ENCODE measurements at regions not wholly inside any gene's neighbourhood (a gene's known extent, or its start where the extent isn't known, plus 50 kb on each side); places are given as distances from the start of the nearest gene placed in this dataset.

DNA sequence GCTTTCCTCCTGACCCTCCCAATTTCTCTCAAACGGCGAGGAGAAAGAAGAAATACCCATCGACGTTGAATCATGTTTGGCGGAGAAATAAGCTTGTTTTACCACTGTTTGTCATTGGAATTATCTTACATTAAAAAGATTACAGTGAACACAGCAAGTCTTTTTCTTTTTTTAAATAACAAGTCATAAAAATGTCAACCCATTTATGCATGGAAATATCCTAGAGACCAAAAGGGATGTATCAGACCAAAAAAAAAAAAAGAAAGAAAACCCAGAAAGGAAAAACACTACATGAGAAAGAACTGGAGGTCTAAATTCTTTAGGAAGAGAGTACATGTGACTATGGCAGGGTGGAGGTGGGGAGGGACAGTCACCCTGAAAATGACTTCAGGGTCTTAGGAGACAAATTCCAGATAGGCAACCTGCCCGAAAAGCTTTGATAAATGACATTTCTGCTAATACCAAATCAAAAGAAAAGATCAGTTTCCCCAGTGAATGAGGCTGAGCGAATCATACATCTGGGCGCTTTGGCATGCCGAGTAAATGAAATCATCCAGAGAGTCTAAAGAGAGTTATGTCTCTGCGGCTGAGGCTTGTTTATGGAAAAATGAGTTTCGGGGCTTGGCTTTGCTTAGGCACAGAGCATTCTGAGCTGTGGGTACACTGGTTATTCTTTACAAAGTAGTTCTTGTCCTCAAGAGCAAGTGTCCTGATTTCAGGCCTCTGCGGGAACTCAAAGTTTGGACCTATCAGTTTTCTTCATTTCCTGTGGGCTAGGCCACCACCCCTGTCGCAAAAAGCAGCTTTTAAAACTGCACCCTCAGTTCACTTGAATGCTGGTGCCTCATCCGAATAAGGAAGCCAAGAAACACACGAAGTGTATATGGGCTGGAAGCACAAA is 110.1 kb upstream of the TGFBR2 start:
- H3K23me2 ChIP-seq (ENCODE audit: low read depth, low read length) = no peaks in the 10 kb centered on the region
- H2BK15ac ChIP-seq (ENCODE audit: low read length) = no peak overlapping the region
- peaks cover 0 to 5% (median 0%) of the 10 kb centered on the region in 4 experiments; a peak in 1 of 7 replicates for H3K4me1 ChIP-seq (replicated peaks in 1 of 4; ENCODE audit: control insufficient read depth in 3 of 4, insufficient read depth in 4 of 4, low read length in 3 of 4)
- H3K4me2 ChIP-seq (ENCODE audit: insufficient read depth in 1 of 2, low read depth in 2 of 2, low read length in 2 of 2) = no peak overlapping the region
- H2AK5ac ChIP-seq (ENCODE audit: low read depth, low read length) = no peak overlapping the region
- H4K8ac ChIP-seq (ENCODE audit: extremely low read depth, insufficient read depth, low read length) = no peak overlapping the region
- no peak overlapping the region for H2BK20ac ChIP-seq (ENCODE audit: low read length)
- no peak overlapping the region for H3K27ac ChIP-seq (ENCODE audit: low read depth, low read length)
- no peak overlapping the region for H3K4me3 ChIP-seq (ENCODE audit: extremely low read depth in 1 of 4, insufficient read depth in 2 of 4, low read depth in 3 of 4, low read length in 4 of 4)
- H2BK12ac ChIP-seq (ENCODE audit: low read depth, low read length) = no peak overlapping the region; the same call in 1 of the 2 replicates
- H3K27me3 ChIP-seq (replicated peaks in 1 of 4; ENCODE audit: control insufficient read depth in 3 of 4, extremely low read depth in 1 of 4, insufficient read depth in 3 of 4, low read length in 3 of 4) = no peaks in the 10 kb centered on the region
- H3K9ac ChIP-seq (replicated peaks in 1 of 4; ENCODE audit: extremely low read depth in 1 of 4, low read depth in 3 of 4, low read length in 3 of 4) = no peak overlapping the region
- WGBS, 2 experiments (ENCODE audit: extremely low coverage in 1 of 2, insufficient coverage in 1 of 2, insufficient read length in 1 of 2, insufficient replicate concordance in 2 of 2, low coverage in 1 of 2, low lambda C conversion rate in 2 of 2, missing lambda C conversion rate in 1 of 2) = 87% methylated on average over 15 of the region's 15 CpGs; no CpG with 5 or more reads in 1 of the 2 experiments
- H3K36me3 ChIP-seq (ENCODE audit: control insufficient read depth in 2 of 4, insufficient read depth in 4 of 4, low read length in 3 of 4) = no peaks in the 10 kb centered on the region
- H3K23ac ChIP-seq (ENCODE audit: insufficient read length) = no peak overlapping the region
- H2BK120ac ChIP-seq (replicated peaks; ENCODE audit: low read depth, low read length) = no peak overlapping the region
- no peak overlapping the region for H3K18ac ChIP-seq (ENCODE audit: extremely low read depth, low read length)
- no peak overlapping the region for H4K91ac ChIP-seq (replicated peaks; ENCODE audit: insufficient read length, low read length)
- H4K20me1 ChIP-seq (replicated peaks in 1 of 2; ENCODE audit: control insufficient read depth in 1 of 2, insufficient read depth in 2 of 2, low read length in 2 of 2) = no peaks in the 10 kb centered on the region
- no peak overlapping the region for H3K14ac ChIP-seq (ENCODE audit: insufficient read length)
- H2AFZ ChIP-seq (ENCODE audit: low read length) = peak overlapping the region; percentile 71; the same call in 1 of the 2 replicates
- H4K5ac ChIP-seq (ENCODE audit: insufficient read length, low read depth, low read length) = no peak overlapping the region
- no peak overlapping the region for H2BK5ac ChIP-seq (ENCODE audit: low read depth, low read length)
- H3K4ac ChIP-seq (replicated peaks; ENCODE audit: insufficient read length, low read depth, low read length) = no peak overlapping the region
- no peaks in the 10 kb centered on the region for H3K79me2 ChIP-seq (ENCODE audit: control insufficient read depth in 1 of 2, insufficient read depth in 2 of 2, low read length in 2 of 2)
- no peaks in the 10 kb centered on the region for H3K79me1 ChIP-seq (ENCODE audit: low read depth, low read length)
- DNase-seq (ENCODE audit: low read depth in 1 of 2, low spot score in 2 of 2) (no peak), FAIRE-seq (no peak)
- ChIA-PET POLR2A (ENCODE audit: partially characterized antibody) (no interaction called here), CTCF (ENCODE audit: partially characterized antibody) (interaction anchor here (1.8 kb wide), 1 partner anchor 197 kb away, joined by 5 read pairs; no protein-coding TSS in a partner anchor)
- H3K56ac ChIP-seq (replicated peaks; ENCODE audit: insufficient read length, low read depth, low read length) = no peak overlapping the region
- no peaks in the 10 kb centered on the region for H3K9me3 ChIP-seq (ENCODE audit: insufficient read depth in 2 of 2, low read depth in 1 of 2, low read length in 1 of 2)
- TF ChIP-seq SP2 (IDR thresholded peaks at IDR 0.05; ENCODE audit: low read length) (no peak), CBX8 (IDR thresholded peaks at IDR 0.05; ENCODE audit: borderline replicate concordance, low read depth, low read length) (no peak), NRF1 (IDR thresholded peaks at IDR 0.05; ENCODE audit: low read depth, low read length) (no peak), HDAC2 (IDR thresholded peaks at IDR 0.05; ENCODE audit: borderline replicate concordance in 1 of 2, low read depth in 2 of 2, low read length in 2 of 2) (no peak), EGR1 (IDR thresholded peaks at IDR 0.05; ENCODE audit: borderline replicate concordance, low read depth, low read length) (no peak), SIN3A (conservative IDR thresholded peaks at IDR 0.05 in 1 of 2, IDR thresholded peaks at IDR 0.05 in 1 of 2; ENCODE audit: low read depth in 1 of 2, low read length in 2 of 2) (no peak), CREB1 (IDR thresholded peaks at IDR 0.05) (no peak), ATF2 (IDR thresholded peaks at IDR 0.05; ENCODE audit: low read length) (no peak), CTBP2 (IDR thresholded peaks at IDR 0.05; ENCODE audit: borderline replicate concordance, insufficient read depth, insufficient read length, low read length) (no peak), CEBPB (IDR thresholded peaks at IDR 0.05; ENCODE audit: low read depth, low read length) (no peak)
